ENCODE measurements at regions not wholly inside any gene's neighbourhood (a gene's known extent, or its start where the extent isn't known, plus 50 kb on each side); places are given as distances from the start of the nearest gene placed in this dataset.
"Not testable (repeated sequence)": the region's sequence is repeated elsewhere in the genome, so short reads cannot be mapped to it uniquely, and the experiment has no call there.

DNA sequence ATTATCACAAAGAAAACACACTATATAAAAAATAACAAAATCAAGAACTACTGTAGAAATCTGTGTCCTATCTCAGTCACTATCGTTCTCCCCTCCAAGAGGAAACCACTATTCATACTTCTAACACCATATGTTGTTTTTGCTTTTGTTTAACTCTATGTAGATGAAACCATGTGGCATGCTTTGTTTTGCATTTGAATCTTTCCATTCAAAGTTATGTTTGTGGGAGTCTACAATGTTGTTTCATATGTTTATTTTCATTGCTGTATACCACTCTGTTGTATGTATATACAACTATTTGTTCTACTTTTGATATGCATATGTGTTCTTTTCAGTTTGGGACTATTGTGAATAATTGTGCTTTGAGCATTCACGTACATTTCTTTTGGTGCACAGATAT is 116.1 kb downstream of the PABPC4L start:
- Histone ChIP-seq H3K4me3 (no peak overlapping the region), H3K36me3 (no peaks in the 10 kb centered on the region), H3K9me3 (no peaks in the 10 kb centered on the region), H3K4me1 (no peaks in the 10 kb centered on the region), H3K27ac (no peak overlapping the region), H3K27me3 (no peaks in the 10 kb centered on the region)
- TF ChIP-seq, protein P1, sequence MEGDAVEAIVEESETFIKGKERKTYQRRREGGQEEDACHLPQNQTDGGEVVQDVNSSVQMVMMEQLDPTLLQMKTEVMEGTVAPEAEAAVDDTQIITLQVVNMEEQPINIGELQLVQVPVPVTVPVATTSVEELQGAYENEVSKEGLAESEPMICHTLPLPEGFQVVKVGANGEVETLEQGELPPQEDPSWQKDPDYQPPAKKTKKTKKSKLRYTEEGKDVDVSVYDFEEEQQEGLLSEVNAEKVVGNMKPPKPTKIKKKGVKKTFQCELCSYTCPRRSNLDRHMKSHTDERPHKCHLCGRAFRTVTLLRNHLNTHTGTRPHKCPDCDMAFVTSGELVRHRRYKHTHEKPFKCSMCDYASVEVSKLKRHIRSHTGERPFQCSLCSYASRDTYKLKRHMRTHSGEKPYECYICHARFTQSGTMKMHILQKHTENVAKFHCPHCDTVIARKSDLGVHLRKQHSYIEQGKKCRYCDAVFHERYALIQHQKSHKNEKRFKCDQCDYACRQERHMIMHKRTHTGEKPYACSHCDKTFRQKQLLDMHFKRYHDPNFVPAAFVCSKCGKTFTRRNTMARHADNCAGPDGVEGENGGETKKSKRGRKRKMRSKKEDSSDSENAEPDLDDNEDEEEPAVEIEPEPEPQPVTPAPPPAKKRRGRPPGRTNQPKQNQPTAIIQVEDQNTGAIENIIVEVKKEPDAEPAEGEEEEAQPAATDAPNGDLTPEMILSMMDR (IDR thresholded peaks at IDR 0.05) = no peak
- no peak for DNase-seq
- intact Hi-C loops (cut with DNase I) = no loop called here
- no peak for ATAC-seq

DNA sequence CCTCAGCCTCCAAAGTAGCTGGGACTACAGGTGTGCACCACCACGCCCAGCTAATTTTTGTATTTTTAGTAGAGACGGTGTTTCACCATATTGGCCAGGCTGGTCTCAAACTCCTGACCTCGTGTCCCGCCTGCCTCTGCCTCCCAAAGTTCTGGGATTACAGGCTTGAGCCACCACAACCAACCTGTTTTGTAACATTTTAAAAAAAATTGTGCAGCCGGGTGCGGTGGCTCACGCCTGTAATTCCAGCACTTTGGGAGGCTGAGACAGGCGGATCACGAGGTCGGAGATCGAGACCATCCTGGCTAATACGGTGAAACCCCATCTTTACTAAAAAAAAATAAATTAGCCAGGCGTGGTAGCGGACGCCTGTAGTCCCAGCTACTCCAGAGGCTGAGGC is 122.5 kb downstream of the PABPC4L start:
- H3K4me1 ChIP-seq; H3K27me3 ChIP-seq; ATAC-seq; H3K9me3 ChIP-seq; DNase-seq; H3K27ac ChIP-seq; H3K36me3 ChIP-seq; H3K4me3 ChIP-seq; intact Hi-C loops (cut with DNase I): not testable (repeated sequence)

DNA sequence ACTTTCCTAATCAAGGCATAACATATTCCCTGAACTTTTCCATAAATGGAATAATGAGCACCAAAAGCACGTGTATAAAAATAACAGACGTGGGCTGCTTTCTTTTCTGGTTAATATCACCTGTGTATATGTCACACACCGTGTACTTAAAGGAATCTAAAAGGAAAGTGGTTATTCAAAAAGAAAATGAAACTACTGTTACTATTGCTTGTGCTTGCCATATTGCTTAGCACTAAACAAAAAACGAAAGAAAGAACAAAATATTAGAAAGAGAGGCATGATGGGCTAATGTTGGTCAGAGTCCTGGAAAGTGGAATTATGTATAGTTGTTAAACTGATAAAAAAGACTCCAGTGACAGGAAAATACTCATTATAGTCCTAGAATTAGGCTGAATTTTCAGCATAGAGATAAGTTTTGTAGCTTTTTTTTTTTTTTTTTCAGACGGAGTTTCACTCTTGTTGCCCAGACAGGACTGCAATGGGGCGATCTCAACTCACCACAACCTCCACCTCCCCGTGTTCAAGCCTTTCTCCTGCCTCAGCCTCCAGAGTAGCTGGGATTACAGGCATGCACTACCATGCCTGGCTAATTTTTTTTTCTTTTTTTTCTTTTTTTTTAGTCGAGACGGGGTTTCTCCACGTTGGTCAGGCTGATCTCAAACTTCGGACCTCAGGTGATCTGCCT is 123.2 kb downstream of the PABPC4L start:
- H3K36me3 ChIP-seq = no peaks in the 10 kb centered on the region
- H3K27me3 ChIP-seq = no peaks in the 10 kb centered on the region
- H3K4me3 ChIP-seq = no peak overlapping the region
- ATAC-seq = no peak
- TF ChIP-seq, protein P1 (IDR thresholded peaks at IDR 0.05) = no peak
- H3K9me3 ChIP-seq = no peaks in the 10 kb centered on the region
- intact Hi-C loops (cut with DNase I) = no loop called here
- H3K27ac ChIP-seq = no peak overlapping the region
- H3K4me1 ChIP-seq = no peaks in the 10 kb centered on the region
- DNase-seq = no peak

DNA sequence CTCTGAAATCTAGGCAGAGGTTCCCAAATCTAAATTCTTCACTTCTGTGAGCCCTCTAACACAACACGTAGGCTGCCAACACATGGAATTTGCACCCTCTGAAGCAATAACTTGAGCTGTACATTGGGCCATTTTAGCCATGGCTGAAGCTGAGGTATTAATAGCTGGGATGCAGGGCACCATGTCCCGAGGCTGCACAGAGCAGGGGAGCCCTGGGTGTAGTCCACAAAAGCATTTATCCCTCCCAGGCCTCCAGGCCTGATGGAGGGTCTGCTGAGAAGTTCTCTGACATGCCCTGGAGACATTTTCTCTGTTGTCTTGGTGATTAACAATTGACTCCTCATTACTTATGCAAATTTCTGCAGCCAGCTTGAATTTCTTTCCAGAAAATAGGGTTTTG is 127.9 kb downstream of the PABPC4L start:
- TF ChIP-seq, protein P1 (IDR thresholded peaks at IDR 0.05) = no peak
- Histone ChIP-seq H3K4me3 (no peak overlapping the region), H3K36me3 (no peaks in the 10 kb centered on the region), H3K27me3 (no peaks in the 10 kb centered on the region), H3K27ac (no peak overlapping the region), H3K9me3 (no peaks in the 10 kb centered on the region), H3K4me1 (no peaks in the 10 kb centered on the region)
- no peak for DNase-seq
- intact Hi-C loops (cut with DNase I) = no loop called here
- ATAC-seq = no peak

DNA sequence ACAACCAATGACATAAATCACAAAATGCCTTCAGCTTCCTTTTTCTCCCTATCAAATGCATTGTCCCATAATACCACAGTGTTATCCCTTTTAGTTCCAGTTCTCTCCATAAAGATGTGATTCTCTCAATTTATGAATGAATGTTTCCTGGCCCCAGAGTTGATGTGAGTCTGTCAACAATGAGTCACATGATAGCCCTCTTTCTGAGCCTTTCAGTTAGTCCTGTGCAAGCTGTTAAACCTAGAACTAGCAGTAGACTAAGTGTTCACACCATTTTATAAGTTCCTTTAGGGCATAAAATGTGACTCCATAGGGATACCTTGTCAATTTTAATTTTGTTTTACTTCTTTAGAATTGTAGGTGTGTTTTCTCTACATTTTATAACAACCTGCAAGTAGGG is 129.5 kb downstream of the PABPC4L start:
- DNase-seq = no peak
- Histone ChIP-seq H3K27me3 (no peaks in the 10 kb centered on the region), H3K27ac (no peak overlapping the region), H3K9me3 (no peaks in the 10 kb centered on the region), H3K36me3 (no peaks in the 10 kb centered on the region), H3K4me3 (no peak overlapping the region), H3K4me1 (no peaks in the 10 kb centered on the region)
- no peak for ATAC-seq
- TF ChIP-seq, protein P1 (IDR thresholded peaks at IDR 0.05) = no peak
- intact Hi-C loops (cut with DNase I) = no loop called here

DNA sequence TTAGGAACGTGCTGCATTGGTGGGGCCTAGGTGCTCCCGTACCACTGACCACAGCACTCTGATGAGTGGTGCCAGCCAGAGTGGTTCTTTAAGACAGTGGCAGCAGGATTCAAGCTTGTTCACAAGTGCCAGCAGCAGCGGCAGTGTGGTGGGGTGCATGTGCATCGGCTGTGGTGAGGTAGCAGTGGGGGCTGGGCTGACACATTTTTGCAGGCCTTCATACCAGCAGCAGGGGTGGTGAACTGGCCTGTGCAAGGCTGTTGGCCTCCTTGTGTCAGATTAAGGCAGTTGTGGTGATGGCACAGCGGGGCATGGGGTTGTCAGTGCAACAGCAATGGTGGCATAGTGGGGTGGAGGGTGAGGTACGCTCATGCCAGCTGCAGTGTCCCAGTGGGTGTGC is 131.4 kb downstream of the PABPC4L start:
- no peak overlapping the region for H3K27ac ChIP-seq
- H3K36me3 ChIP-seq = no peaks in the 10 kb centered on the region
- H3K4me1 ChIP-seq = no peaks in the 10 kb centered on the region
- TF ChIP-seq, protein P1 (IDR thresholded peaks at IDR 0.05) = no peak
- H3K9me3 ChIP-seq = no peaks in the 10 kb centered on the region
- ATAC-seq = no peak
- H3K27me3 ChIP-seq = no peaks in the 10 kb centered on the region
- H3K4me3 ChIP-seq = no peak overlapping the region
- peak in 1 of 4 donors; percentile 61 for DNase-seq
- intact Hi-C loops (cut with DNase I) = no loop called here
